ENCODE measurements at regions not wholly inside any gene's neighbourhood (a gene's known extent, or its start where the extent isn't known, plus 50 kb on each side); places are given as distances from the start of the nearest gene placed in this dataset.

- no peak for TF ChIP-seq CTCF (IDR thresholded peaks at IDR 0.05)
- no peak for TF ChIP-seq POLR2A (IDR thresholded peaks at IDR 0.05)
These were observed 594.9 kb downstream of the KCTD8 start for GRCh38 chr4:43853565-43854264.

Measured in uterus (tissue), 2 donors.